Anterior cingulate cortex (tissue), 58 donors: ENCODE measurements at regions not wholly inside any gene's neighbourhood (a gene's known extent, or its start where the extent isn't known, plus 50 kb on each side); places are given as distances from the start of the nearest gene placed in this dataset.

Source experiments
- DNase-seq, 58 donors: peaks; one replicate each; lab custom pipeline; 2025; lab: John Stamatoyannopoulos, UW

GRCh38 chr11:92382311-92382710, 157.7 kb downstream of the FAT3 start:
- DNase-seq, result no peak

DNA sequence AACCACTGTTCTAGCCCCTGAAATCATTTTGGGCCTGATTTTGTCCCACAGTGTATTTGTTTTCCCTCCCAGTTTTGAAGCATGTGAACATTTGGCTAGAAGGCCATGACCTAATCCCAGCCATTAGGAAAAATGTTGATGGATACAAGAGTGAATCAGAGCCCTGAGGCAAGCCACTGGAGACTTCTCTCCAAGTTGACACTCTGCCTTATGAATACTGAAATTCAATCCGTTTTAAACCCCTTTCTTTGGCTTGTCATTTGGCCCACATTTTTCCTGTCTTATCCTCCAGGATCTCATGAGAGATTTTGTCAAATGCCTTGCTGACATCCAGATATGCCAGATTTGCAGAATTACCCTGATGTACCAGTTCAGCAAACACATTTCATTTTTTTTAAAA, 158.8 kb downstream of the FAT3 start:
- no peak for DNase-seq

DNA sequence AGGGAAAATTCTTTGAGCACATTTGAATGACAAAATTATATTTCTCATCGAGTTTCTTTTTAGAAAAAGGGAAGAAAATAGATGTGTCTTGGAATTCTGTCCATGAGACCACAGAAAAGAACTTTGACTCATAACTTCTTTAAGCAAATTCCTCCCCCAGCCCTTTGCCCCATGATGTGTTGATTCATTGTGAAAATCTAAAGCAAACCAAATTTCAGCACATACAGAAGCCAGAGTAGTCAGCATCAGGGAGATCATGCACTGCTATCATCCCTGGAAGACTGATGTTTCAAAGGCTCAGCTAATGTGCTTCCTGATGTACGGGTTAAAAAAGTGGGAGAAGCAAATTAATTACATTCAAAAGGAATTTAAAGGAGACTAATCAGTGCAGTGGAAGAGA, 159.7 kb downstream of the FAT3 start:
- DNase-seq, result no peak

- DNase-seq, result peak in 20 of 58 donors; percentile 1 to 54 (median 10)
Measured at GRCh38 chr11:92384802-92385201, 160.2 kb downstream of the FAT3 start.

- no peak for DNase-seq
Measured at GRCh38 chr11:92386577-92386976, 162.0 kb downstream of the FAT3 start.

- DNase-seq, result no peak
Measured at GRCh38 chr11:92387859-92388258, 163.2 kb downstream of the FAT3 start.

- no peak for DNase-seq
Measured at GRCh38 chr11:92388380-92388779, 163.8 kb downstream of the FAT3 start.

- DNase-seq, result no peak
Measured at GRCh38 chr11:92390783-92391182, 166.2 kb downstream of the FAT3 start.

- no peak for DNase-seq
Measured at GRCh38 chr11:92391364-92391763, 166.7 kb downstream of the FAT3 start.

DNA sequence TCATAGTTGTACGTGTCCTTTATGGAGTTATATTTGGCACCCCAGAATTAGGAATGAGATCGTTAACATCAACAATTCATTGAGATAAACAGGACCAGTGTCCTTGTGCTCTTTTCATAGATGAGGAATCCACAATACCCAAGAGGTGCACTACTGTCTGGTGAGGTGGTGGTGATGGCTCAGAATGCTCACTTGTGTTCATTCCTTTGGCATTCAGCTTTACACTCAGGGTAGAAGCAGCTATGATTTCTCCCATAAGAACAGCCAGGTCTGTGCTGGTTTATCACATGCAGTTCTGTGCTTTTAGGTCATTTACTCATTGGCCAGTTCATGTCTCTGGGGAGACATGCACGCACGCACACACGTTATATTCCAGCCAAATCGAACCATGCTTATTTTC, 167.2 kb downstream of the FAT3 start:
- DNase-seq, result no peak

DNA sequence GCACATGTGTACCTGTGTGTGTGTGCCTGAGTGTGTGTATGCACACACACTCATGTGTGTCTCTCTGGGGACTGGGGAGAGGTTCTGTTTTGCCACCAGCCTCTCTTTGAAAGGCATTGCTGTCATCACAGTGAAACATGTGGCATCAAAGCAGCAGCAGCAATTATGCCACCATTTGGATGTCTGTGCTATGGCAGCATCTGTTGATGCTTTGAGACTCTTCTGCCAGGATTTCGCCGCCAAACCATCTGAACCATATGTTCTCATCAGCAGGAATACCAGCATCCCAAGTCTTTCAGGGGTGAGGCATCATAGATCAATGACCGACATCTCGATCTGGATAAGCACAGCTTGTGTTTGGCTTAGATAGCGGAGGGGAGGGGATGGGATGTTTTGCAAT, 168.6 kb downstream of the FAT3 start:
- peak in 22 of 58 donors; percentile 1 to 45 (median 20) for DNase-seq

DNA sequence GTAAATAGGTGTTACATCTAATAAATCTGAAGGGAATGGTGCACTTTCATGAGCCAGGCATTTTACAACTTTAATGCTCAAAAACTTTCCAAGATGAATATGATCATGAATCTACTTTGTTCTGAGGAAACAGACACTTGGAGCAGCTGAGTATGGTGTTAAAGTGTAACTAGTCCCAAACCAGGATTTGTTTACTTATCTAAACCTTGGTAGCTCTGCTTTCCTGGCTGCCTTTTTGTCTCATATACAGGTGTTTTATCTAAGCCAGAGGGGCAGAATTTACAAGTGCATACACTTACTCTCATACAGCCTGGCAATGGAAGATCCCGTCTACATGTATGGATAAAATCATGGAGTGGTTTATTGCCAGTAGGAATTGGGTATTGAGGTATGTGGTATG, 171.5 kb downstream of the FAT3 start:
- DNase-seq, result no peak

DNA sequence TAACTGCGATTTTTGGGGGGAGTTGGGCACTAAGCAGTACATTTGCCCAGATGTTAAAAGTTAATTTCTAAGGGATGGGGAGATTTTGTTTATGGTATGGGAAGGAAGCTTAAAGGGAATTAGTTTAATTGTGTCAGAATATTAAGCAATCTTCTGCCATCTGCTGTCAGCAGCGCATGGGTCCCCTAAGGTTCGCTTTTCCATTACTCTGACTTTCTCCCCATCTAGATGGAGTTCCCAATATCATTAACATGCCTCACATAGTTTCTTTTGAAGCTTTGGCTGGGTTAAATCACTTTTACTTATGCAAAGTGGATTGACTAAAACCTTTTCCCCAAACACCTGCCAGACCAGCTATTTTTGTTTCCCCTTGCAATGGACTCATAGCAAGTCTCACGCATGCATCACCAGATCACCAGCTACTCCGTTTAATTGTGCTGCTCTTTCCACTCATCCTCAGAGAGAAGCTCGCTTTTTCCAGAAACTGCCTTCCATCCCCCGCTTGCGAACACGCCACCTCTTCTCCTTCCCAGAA, 172.7 kb downstream of the FAT3 start:
- no peak for DNase-seq

GRCh38 chr11:92399705-92400104, 175.1 kb downstream of the FAT3 start:
- no peak for DNase-seq

- no peak for DNase-seq
Measured at GRCh38 chr11:92401520-92401919, 176.9 kb downstream of the FAT3 start.

DNA sequence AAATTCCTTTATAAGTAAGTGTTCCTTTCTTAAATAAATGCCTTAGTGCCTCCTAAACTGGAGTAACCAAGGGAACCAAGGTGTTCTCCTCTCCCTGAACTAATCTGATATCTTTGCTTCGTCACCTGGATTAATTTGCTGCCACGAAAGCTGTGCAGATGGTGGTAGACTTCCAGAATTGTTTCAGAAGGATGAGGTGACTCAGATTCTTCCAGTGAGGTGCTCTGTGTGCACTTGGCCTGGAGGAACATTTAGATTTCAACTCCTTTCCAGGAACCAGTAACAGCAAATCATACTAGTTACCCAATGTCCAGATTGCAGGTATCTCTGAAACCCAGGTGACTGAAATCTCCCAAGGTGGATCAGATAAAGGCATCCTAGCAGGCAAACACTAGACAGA, 181.9 kb downstream of the FAT3 start:
- no peak for DNase-seq

GRCh38 chr11:92409355-92409754, 184.7 kb downstream of the FAT3 start:
- DNase-seq, result no peak

- DNase-seq, result no peak
Measured at GRCh38 chr11:92409956-92410355, 185.3 kb downstream of the FAT3 start.

GRCh38 chr11:92410526-92410925, 185.9 kb downstream of the FAT3 start:
- DNase-seq, result no peak

DNA sequence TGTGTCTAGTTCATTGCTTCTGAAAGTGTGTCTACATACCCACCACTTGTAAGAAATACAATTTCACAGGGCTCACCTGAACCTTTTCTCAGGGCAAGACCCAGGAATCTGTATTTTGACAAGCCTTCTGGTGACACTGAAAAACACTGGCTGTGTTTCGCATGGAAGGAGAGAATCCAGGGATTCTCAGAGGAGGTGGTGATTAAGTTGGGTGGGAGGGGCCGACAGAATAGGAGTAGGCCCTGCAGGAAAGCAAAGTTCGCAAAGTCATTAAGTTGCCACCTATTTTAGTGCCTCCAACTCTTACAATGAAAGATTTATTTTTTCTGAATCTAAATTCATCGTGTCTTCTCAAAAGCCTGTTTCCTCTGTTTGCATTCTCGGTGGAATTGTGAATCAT, 186.8 kb downstream of the FAT3 start:
- DNase-seq, result no peak

DNA sequence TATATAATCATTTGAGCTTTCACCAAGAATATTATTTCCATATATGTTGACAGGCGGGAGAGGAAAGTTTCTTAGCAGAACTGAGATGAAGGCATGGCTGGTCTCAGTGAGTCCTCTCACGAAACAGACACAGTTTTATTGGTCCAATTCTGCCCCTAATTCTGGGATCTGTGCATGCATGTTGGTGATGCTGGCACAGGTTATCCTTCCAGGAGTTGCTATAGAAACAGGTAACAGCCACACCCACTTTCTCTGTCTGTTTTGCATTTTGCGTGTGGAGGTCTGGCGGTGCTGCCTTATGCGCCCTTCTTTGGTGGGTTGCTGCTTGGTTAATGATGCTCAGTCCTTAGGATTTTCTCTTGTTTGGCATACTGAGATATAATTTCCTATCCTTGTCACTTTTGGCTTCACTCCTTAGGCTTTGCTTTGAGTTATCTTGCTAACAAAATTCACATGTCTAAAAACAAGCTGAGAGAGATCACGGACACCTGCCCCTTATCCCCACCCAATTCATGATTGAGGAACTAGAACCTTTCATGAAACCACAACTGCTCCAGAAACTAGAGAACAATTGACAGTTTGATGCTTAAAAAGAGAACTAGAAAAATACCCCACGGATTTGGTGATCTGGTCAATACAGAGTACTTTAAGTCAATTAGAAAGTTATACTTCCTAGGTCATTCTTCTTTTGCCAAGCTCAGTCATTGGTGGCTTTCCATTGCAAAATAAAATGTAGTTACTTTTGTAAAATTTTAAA, 189.3 kb downstream of the FAT3 start:
- DNase-seq, result no peak

DNA sequence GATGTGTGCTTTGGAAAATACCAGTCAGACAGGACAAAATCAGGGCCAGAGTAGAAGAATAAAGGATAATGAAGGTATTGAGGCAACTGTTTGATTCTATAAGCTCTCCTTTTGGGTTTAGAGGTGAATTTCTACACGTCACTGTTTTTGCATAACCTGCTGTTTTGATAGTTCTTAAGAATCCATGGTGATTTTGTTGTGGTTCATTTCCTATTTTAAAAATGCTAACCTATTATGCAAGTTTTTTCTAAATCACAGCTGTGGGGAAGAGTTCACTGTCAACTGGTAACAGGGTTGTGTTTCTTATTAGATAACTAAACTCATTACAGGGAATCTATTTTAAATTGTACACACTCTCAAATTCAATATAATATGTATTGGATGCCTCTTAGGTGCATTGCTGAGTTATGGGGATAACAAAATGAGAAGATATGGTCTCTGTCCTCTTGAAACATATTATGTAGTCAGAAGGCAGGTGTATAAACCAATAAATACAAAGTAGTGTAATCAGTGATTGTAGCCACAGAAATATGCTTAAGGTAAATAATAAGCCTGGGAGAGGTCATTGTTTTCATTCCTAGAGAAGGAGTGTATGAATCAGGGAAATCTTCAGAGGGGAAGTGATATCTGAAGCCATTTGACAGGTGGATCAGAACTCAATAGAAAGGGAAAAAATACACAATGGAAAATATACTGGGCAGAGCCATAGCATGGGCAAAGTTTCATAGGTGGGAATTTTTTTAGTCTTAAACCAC, 192.5 kb downstream of the FAT3 start:
- no peak for DNase-seq
